ENCODE measurements at regions not wholly inside any gene's neighbourhood (a gene's known extent, or its start where the extent isn't known, plus 50 kb on each side); places are given as distances from the start of the nearest gene placed in this dataset.
A peak's percentile ranks its signal among the peaks of the same experiment; 100 is the strongest.

- DNase-seq, result no peak
These were observed 102.8 kb upstream of the RET start for GRCh38 chr10:42973870-42974692.

DNA sequence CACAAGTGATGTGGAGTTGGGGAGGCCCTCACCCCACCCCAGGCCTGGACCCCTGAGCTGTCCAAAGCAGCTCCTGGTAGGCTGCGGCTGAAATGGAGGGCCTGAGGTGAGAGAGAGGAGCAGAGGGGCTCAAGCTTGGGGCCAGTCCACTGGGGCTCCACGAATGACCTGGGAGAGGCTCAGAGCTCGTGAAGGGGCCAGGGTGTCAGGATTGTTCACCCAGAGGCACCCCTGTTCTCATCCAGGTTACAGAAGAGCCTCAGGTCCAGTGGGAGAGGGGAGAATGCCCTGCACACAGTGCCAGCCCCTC, 102.2 kb upstream of the RET start:
- DNase-seq, result no peak

DNA sequence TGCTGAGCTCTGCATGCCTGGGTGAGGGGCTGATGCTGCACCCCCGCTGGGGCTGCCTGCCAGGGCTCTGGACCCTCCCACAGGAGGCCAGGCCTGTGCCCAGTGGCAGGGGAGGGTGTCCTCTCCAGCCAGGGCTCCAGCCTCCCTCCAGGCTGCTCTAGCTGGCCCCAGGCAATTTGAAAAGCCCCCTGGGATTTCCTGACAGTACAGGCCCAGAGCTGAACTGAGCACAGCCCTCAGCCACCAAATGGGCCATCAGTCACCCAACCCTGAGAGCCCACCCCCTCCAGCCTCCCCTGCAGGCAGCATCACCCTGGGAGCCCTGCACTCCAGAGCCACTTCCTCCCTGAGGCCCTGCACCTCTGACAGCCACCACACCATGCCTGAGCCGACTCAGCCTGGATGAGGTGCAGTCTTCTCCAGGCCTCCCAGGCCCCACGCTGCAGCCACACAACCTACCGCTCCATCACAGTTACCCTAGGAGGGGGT, 101.8 kb upstream of the RET start:
- no peak for DNase-seq

GRCh38 chr10:42975558-42976340, 101.1 kb upstream of the RET start:
- DNase-seq, result no peak

DNA sequence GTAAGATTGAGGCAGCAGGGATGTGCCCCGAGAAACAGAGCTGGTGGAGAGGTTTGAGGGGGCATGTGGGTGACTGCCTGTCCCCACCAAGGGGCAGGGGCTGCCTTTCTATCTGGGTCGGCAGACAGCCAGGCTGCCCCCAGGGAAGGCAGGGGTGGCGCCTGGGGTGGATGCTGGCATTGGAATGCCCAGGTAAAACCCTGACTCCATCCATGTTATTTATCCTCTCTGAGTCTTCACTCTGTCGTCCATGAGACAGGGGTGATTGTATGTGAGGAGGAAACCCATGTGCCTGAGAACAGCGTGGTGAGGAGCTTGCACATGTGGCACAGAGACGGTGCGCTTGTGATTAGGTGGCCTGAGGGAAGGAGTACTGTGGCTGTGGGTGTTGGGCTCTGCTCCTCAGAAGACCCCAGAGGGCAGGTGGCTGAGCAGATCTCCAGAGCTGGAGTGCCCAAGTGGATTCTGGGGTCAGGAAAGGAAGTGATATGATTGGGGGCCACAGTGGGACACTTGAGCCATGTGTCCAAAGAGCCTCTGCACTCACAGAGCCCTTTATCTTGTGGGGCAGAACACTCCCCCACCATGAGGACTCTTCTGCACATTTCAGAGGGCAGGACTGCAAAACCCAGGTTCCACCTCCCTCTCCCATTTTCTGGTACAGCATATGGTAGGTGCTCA, 100.4 kb upstream of the RET start:
- no peak for DNase-seq

GRCh38 chr10:42977032-42977416, 99.8 kb upstream of the RET start:
- DNase-seq, result no peak

DNA sequence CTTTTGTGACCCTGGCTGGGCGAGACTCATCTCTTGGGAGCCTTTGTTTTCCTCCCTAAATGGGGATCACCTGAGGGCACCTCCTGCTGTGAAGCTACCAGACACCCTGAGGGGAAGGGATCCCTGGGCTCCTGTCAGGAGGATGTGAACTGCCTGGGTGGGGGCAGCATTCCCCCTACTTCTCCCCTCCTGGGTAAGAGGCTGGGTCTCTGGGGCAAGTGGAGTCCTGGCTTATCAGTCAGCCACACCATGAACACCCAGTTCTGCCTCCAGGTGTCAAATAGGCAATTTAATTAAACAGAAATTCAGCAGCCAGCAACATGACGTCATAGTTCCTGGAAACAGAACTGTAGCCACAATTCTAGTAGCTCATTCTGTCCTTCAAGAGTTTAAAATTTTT, 97.7 kb upstream of the RET start:
- DNase-seq, result no peak

DNA sequence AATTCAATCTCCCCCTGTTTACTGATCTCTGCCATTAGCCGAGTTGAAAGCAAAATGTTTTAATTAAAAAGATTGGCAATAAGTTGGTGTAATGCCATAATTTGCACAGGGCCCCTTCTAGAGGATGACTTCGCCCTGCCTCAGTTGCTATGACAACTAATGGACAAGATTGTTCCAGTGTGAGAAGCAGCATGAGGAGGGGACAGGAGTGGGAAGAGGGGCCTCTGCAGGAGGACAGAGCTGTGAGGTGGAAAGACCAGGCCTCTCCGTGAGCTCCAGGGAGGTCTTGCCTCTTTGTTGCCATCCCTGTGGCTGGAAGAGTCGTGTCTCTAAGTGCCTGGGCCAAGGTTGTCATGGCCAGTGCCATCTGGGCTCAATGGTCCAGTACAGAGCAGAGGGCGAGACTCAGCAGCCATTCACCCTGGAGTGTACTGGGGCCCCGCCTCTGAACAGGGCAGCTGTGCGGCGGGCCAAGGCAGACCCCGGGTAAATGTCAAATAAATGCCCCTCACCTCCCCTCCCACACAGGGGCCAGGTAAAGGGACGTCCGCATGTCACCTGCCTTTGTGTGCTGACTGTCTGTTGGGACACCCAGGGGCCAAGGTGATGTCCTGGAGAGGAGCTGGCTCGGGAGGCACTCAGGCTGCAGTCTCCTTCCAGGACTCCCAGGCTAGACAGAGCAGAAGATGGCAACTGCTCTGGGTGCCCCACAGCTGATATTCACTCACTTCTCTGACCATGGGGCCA, 97.0 kb upstream of the RET start:
- peak; percentile 69 for DNase-seq

DNA sequence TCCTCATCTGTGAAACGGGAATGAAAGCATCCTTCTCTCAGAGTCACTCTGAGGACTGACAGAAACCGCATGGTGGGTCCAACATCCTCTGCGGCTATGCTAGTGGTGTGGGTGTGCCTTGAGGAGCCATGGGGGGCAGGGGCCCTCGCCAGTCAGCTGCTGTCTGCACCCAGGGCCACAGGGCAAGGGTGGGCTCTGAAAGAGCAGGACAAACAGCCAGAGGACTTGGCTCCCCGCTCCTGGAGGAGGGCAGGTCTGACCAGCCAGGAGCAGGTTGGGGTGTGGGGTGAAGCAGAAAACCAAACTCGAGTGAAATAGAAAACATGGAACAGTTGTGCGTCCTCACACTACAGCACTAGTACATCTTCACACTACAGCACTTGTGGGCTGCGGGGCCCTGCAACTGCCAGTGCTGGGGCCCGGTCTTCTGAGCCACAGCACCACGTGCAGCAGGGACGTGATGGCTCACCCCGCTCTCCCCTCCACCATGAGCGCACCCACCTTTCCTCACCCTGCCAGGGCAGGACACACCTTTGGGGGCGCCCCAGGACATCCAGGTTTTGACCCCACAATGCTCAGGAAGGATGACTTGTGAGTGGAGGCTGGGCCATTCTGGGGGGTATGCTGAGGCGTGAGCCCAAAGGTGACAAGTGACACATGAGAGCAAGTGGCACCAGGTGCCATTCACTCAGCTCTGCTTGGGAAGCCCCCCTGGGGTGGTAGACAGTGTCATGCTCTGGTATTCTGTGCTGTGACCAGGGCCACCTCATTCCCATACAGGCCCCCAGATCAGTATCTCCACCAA, 96.1 kb upstream of the RET start:
- no peak for DNase-seq

DNA sequence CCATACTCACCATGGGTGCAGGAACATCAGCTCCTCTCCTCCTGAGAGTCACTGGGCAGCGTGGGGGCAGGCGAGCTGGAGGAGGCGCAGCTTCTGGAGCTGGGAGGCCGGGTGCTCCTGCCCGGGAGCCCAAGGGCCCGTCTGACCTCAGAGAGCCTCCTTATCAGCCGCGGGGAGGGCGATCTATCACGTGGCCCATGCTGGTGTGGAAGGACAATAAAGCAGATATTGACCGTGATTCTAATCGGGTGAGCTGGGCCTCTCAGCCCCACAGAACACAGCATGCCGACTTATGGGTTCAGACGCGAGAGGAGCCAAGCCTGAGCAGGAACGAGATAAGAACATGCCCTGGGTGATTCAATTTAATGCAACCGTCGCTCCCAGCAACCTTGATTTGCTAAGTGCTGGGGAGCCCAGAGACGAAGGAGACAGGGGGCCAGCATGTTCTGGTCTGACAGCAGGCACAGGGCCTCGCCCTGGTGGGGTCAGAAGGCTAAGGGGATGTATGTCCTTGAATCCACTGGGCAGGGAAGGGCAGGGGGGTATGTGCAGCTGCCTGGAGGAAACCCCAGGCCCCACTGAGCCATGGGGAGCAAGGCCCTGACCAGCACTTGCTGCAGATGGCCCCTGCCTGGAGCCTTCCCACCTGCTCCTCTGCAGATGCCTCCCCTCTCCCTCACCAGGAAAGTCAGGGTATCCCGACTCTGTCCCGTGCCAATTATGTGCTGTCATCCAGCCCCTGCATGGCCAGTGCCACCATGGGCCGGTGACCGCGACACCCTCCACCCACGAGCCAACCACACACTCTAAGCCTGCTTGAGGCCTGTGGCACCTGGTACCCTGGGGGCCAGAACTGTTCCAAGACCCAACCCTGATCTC, 95.3 kb upstream of the RET start:
- no peak for DNase-seq

DNA sequence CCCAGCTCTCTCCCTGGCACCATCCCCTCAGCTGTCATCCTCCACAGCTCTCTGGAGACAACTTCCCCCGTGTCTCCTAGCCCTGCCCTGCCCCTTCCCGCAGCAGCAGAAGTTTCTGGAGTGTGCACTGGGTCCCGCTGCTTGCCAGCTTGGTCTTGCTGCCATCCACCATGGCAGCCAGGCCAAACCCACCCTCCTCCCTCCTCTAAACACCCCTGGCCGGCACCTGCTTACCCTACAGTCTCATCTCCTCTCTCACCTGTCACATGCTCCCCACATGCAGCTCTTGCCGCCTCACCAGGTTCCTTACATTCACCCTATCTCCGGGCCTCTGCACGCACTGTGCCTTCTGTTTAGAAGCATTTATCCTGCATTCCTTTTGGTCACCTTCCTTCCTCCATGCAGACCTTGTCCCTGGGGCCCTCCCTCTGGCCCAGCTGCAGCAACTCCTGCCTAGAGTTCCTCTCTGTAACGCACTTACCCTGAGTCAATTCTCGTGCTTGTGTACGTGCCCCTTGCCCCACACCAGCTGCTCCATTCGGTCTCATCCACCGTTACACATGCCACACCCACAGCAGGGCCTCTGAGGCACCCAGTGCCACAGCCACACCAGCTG, 93.9 kb upstream of the RET start:
- no peak for DNase-seq

- DNase-seq, result no peak
These were observed 93.3 kb upstream of the RET start for GRCh38 chr10:42983591-42983990.

- no peak for DNase-seq
These were observed 92.7 kb upstream of the RET start for GRCh38 chr10:42984035-42984610.

GRCh38 chr10:42984761-42985325, 92.0 kb upstream of the RET start:
- DNase-seq, result no peak

- DNase-seq, result no peak
These were observed 91.2 kb upstream of the RET start for GRCh38 chr10:42985436-42986316.

DNA sequence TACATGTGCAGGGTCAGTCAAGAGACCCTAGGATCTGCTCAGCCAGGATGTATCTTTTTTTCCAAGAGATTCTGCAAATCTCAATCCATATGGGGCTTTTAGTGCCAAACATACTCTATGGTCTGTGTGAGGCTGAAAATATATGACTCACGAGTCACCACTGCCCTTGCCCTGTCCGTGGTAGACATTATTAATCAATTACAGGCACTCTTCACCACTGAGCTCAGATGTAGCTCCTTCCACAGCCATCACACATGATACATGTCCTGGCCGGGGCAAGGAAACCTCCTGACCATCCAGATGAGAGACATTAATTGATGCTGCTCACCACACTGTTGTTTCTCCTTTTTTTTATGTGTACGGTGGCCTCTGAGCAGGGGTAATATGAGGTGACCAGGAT, 90.2 kb upstream of the RET start:
- no peak for DNase-seq

- DNase-seq, result no peak
These were observed 89.7 kb upstream of the RET start for GRCh38 chr10:42987121-42987541.

DNA sequence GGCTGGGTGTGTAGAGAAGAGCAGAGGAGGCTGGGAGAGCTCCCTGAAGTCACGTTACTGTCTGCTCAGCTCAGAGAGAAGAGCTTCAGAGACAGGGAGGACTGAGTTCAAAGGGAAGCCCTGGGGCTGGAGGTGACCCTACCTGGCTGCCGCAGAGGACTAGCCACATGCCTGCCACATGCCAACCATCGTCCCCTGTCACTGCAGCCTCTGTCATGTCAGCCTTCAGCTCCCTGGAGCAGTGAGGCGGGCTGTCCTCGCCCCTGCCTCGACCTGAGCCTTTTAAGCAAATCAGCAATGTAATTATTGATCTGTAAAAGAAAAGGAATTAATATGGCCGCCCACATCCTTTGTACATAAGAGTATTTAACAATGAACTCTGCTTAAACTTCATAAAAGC, 89.3 kb upstream of the RET start:
- DNase-seq, result peak; percentile 31

DNA sequence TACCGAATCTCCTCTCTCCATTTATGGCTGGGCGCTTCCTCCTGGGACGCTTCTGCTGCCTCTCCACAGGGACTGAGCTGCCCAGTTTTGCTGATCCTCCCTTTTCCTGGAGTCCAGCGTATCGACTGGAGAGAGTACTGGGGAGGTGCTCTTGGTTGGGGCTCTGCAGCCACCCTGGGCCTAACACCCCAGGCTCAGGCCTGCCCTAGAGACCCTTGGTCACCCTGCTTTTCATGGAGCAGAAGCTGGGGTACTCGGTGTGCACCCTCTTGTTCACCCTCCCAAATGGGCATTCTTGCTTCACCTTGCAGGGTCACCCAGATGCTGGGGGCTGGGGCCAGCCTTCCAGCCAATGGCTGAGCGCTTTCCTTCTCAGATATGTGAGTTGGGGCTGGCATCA, 88.8 kb upstream of the RET start:
- DNase-seq, result no peak
